ENCODE measurements at regions not wholly inside any gene's neighbourhood (a gene's known extent, or its start where the extent isn't known, plus 50 kb on each side); places are given as distances from the start of the nearest gene placed in this dataset.
"Not testable (repeated sequence)": the region's sequence is repeated elsewhere in the genome, so short reads cannot be mapped to it uniquely, and the experiment has no call there.

GRCh38 chr10:11684717-11685645 is 57.2 kb upstream of the ECHDC3 start:
- peak overlapping the region; percentile 40 to 66 for H3K4me3 ChIP-seq (ENCODE audit: control insufficient read depth in 1 of 2, extremely low read depth in 1 of 2, low read length in 1 of 2)
- H3K4me1 ChIP-seq (ENCODE audit: control insufficient read depth in 1 of 2, extremely low read depth in 1 of 2, insufficient read depth in 2 of 2, low read length in 2 of 2), result peaks cover 56 to 62% of the 10 kb centered on the region in 2 experiments
- ATAC-seq (replicated peaks in 1 of 4), result peak; percentile 85 to 93 (median 90)
- Mint-ChIP-seq H3K27ac (peak overlapping the region; percentile 99 to 100), H3K36me3 (no peaks in the 10 kb centered on the region), H3K27me3 (no peaks in the 10 kb centered on the region), H3K4me3 (peak overlapping the region; percentile 80 to 89 (median 84)), H3K9me3 (no peaks in the 10 kb centered on the region), H3K4me1 (peaks cover 58 to 70% (median 68%) of the 10 kb centered on the region in 3 donors)
- CTCF ChIA-PET, result interaction anchor here (0.7 to 1.4 kb wide), 3 partner anchors 40 to 820 kb away, joined by 3 to 7 read pairs (median 3); no protein-coding TSS in a partner anchor
- no peaks in the 10 kb centered on the region for H3K9me3 ChIP-seq
- POLR2A ChIA-PET, result interaction anchor here in 1 of 2 donors (0.5 to 1.5 kb wide), 3 partner anchors 26 to 166 kb away, joined by 3 to 4 read pairs (median 4); no protein-coding TSS in a partner anchor
- peaks cover 0 to 3% of the 10 kb centered on the region in 2 experiments for H3K27me3 ChIP-seq (replicated peaks in 1 of 2; ENCODE audit: control insufficient read depth in 2 of 2, extremely low read depth in 1 of 2, insufficient read depth in 2 of 2, low read length in 1 of 2)
- DNase-seq, result peak; percentile 51 to 82 (median 65)
- peak overlapping the region; percentile 91 for H3K27ac ChIP-seq (ENCODE audit: low read length)
- WGBS (ENCODE audit: insufficient coverage), result 2% methylated on average over 17 of the region's 26 CpGs
- H3K36me3 ChIP-seq (ENCODE audit: control insufficient read depth in 2 of 2, extremely low read depth in 1 of 2, insufficient read depth in 1 of 2, low read length in 1 of 2), result no peaks in the 10 kb centered on the region

GRCh38 chr10:11684341-11684716 is 57.9 kb upstream of the ECHDC3 start:
- Mint-ChIP-seq H3K4me3 (peak overlapping the region; percentile 80 to 89 (median 84)), H3K27ac (peak overlapping the region; percentile 99 to 100), H3K4me1 (peaks cover 58 to 70% (median 68%) of the 10 kb centered on the region in 3 donors)
- POLR2A ChIA-PET; H3K9me3 Mint-ChIP-seq; H3K36me3 Mint-ChIP-seq; H3K9me3 ChIP-seq; H3K27me3 ChIP-seq (replicated peaks in 1 of 2; ENCODE audit: control insufficient read depth in 2 of 2, extremely low read depth in 1 of 2, insufficient read depth in 2 of 2, low read length in 1 of 2); H3K27me3 Mint-ChIP-seq; H3K36me3 ChIP-seq (ENCODE audit: control insufficient read depth in 2 of 2, extremely low read depth in 1 of 2, insufficient read depth in 1 of 2, low read length in 1 of 2): not testable (repeated sequence)
- Histone ChIP-seq H3K27ac (ENCODE audit: low read length) (peak overlapping the region; percentile 91), H3K4me3 (ENCODE audit: control insufficient read depth in 1 of 2, extremely low read depth in 1 of 2, low read length in 1 of 2) (peak overlapping the region; percentile 40 to 66), H3K4me1 (ENCODE audit: control insufficient read depth in 1 of 2, extremely low read depth in 1 of 2, insufficient read depth in 2 of 2, low read length in 2 of 2) (peaks cover 56 to 62% of the 10 kb centered on the region in 2 experiments)
- CTCF ChIA-PET, result interaction anchor here in 1 of 2 donors (0.7 kb wide), 1 partner anchor 819 kb away, joined by 7 read pairs; no protein-coding TSS in a partner anchor
- 20% methylated on average over 1 of the region's 4 CpGs for WGBS (ENCODE audit: insufficient coverage)
- ATAC-seq (replicated peaks in 1 of 4) (peak; percentile 25 to 66 (median 34)), DNase-seq (peak in 19 of 35 experiments; percentile 4 to 61 (median 22))

GRCh38 chr10:11683529-11684320 is 58.5 kb upstream of the ECHDC3 start:
- Histone ChIP-seq H3K36me3 (ENCODE audit: control insufficient read depth in 2 of 2, extremely low read depth in 1 of 2, insufficient read depth in 1 of 2, low read length in 1 of 2) (no peaks in the 10 kb centered on the region), H3K27me3 (replicated peaks in 1 of 2; ENCODE audit: control insufficient read depth in 2 of 2, extremely low read depth in 1 of 2, insufficient read depth in 2 of 2, low read length in 1 of 2) (peaks cover 0 to 3% of the 10 kb centered on the region in 2 experiments), H3K4me1 (ENCODE audit: control insufficient read depth in 1 of 2, extremely low read depth in 1 of 2, insufficient read depth in 2 of 2, low read length in 2 of 2) (peaks cover 56 to 62% of the 10 kb centered on the region in 2 experiments), H3K27ac (ENCODE audit: low read length) (peak overlapping the region; percentile 91), H3K4me3 (ENCODE audit: control insufficient read depth in 1 of 2, extremely low read depth in 1 of 2, low read length in 1 of 2) (no peak overlapping the region), H3K9me3 (no peaks in the 10 kb centered on the region)
- H3K9me3 Mint-ChIP-seq, result no peaks in the 10 kb centered on the region
- H3K4me1 Mint-ChIP-seq, result peaks cover 58 to 68% (median 67%) of the 10 kb centered on the region in 3 donors
- H3K27me3 Mint-ChIP-seq, result no peaks in the 10 kb centered on the region
- ATAC-seq (replicated peaks in 1 of 4), result no peak
- H3K4me3 Mint-ChIP-seq, result peak overlapping the region; percentile 80 to 89 (median 84)
- DNase-seq, result no peak
- POLR2A ChIA-PET, result no interaction called here
- CTCF ChIA-PET, result interaction anchor here in 1 of 2 donors (0.7 kb wide), 1 partner anchor 819 kb away, joined by 7 read pairs; no protein-coding TSS in a partner anchor
- WGBS (ENCODE audit: insufficient coverage), result 95% methylated on average over 7 of the region's 14 CpGs
- peak overlapping the region; percentile 99 to 100 for H3K27ac Mint-ChIP-seq
- no peaks in the 10 kb centered on the region for H3K36me3 Mint-ChIP-seq

GRCh38 chr10:11682851-11683250 is 59.3 kb upstream of the ECHDC3 start:
- peak overlapping the region in 1 of 3 donors; percentile 61 for H3K4me3 Mint-ChIP-seq
- POLR2A ChIA-PET, result no interaction called here
- peaks cover 49 to 57% of the 10 kb centered on the region in 2 experiments for H3K4me1 ChIP-seq (ENCODE audit: control insufficient read depth in 1 of 2, extremely low read depth in 1 of 2, insufficient read depth in 2 of 2, low read length in 2 of 2)
- H3K9me3 Mint-ChIP-seq, result no peaks in the 10 kb centered on the region
- H3K27me3 Mint-ChIP-seq, result no peaks in the 10 kb centered on the region
- H3K36me3 ChIP-seq (ENCODE audit: control insufficient read depth in 2 of 2, extremely low read depth in 1 of 2, insufficient read depth in 1 of 2, low read length in 1 of 2), result no peaks in the 10 kb centered on the region
- H3K9me3 ChIP-seq, result no peaks in the 10 kb centered on the region
- ATAC-seq (replicated peaks in 1 of 4), result no peak
- CTCF ChIA-PET, result interaction anchor here in 1 of 2 donors (0.6 kb wide), 1 partner anchor 454 kb away, joined by 5 read pairs; no protein-coding TSS in a partner anchor
- H3K27me3 ChIP-seq (replicated peaks in 1 of 2; ENCODE audit: control insufficient read depth in 2 of 2, extremely low read depth in 1 of 2, insufficient read depth in 2 of 2, low read length in 1 of 2), result peaks cover 0 to 9% of the 10 kb centered on the region in 2 experiments
- H3K4me3 ChIP-seq (ENCODE audit: control insufficient read depth in 1 of 2, extremely low read depth in 1 of 2, low read length in 1 of 2), result no peak overlapping the region
- H3K27ac ChIP-seq (ENCODE audit: low read length), result no peak overlapping the region
- no peak for DNase-seq
- peaks cover 51 to 63% (median 59%) of the 10 kb centered on the region in 3 donors for H3K4me1 Mint-ChIP-seq
- H3K27ac Mint-ChIP-seq, result no peak overlapping the region
- 96% methylated on average over 6 of the region's 14 CpGs for WGBS (ENCODE audit: insufficient coverage)
- no peaks in the 10 kb centered on the region for H3K36me3 Mint-ChIP-seq

GRCh38 chr10:11682267-11682683 is 59.9 kb upstream of the ECHDC3 start:
- Histone ChIP-seq H3K27me3 (replicated peaks in 1 of 2; ENCODE audit: control insufficient read depth in 2 of 2, extremely low read depth in 1 of 2, insufficient read depth in 2 of 2, low read length in 1 of 2) (peaks cover 0 to 10% of the 10 kb centered on the region in 2 experiments), H3K4me3 (ENCODE audit: control insufficient read depth in 1 of 2, extremely low read depth in 1 of 2, low read length in 1 of 2) (no peak overlapping the region), H3K9me3 (no peaks in the 10 kb centered on the region), H3K4me1 (ENCODE audit: control insufficient read depth in 1 of 2, extremely low read depth in 1 of 2, insufficient read depth in 2 of 2, low read length in 2 of 2) (peaks cover 44 to 52% of the 10 kb centered on the region in 2 experiments), H3K36me3 (ENCODE audit: control insufficient read depth in 2 of 2, extremely low read depth in 1 of 2, insufficient read depth in 1 of 2, low read length in 1 of 2) (no peaks in the 10 kb centered on the region), H3K27ac (ENCODE audit: low read length) (no peak overlapping the region)
- ChIA-PET CTCF (interaction anchor here (0.6 kb wide), 3 partner anchors 59 to 453 kb away, joined by 4 to 11 read pairs (median 5); no protein-coding TSS in a partner anchor), POLR2A (no interaction called here)
- Mint-ChIP-seq H3K27me3 (peaks cover 0 to 3% of the 10 kb centered on the region in 2 donors), H3K27ac (no peak overlapping the region), H3K4me1 (peaks cover 45 to 60% (median 53%) of the 10 kb centered on the region in 3 donors), H3K36me3 (no peaks in the 10 kb centered on the region), H3K4me3 (peak overlapping the region in 1 of 3 donors; percentile 61), H3K9me3 (no peaks in the 10 kb centered on the region)
- 66% methylated on average over 3 of the region's 6 CpGs for WGBS (ENCODE audit: insufficient coverage)
- peak in 1 of 35 experiments; percentile 10 for DNase-seq
- no peak for ATAC-seq (replicated peaks in 1 of 4)

- Histone ChIP-seq H3K27ac (ENCODE audit: low read length) (no peak overlapping the region), H3K4me3 (ENCODE audit: control insufficient read depth in 1 of 2, extremely low read depth in 1 of 2, low read length in 1 of 2) (no peak overlapping the region), H3K36me3 (ENCODE audit: control insufficient read depth in 2 of 2, extremely low read depth in 1 of 2, insufficient read depth in 1 of 2, low read length in 1 of 2) (no peaks in the 10 kb centered on the region), H3K4me1 (ENCODE audit: control insufficient read depth in 1 of 2, extremely low read depth in 1 of 2, insufficient read depth in 2 of 2, low read length in 2 of 2) (peaks cover 30 to 39% of the 10 kb centered on the region in 2 experiments), H3K27me3 (replicated peaks in 1 of 2; ENCODE audit: control insufficient read depth in 2 of 2, extremely low read depth in 1 of 2, insufficient read depth in 2 of 2, low read length in 1 of 2) (peaks cover 0 to 13% of the 10 kb centered on the region in 2 experiments), H3K9me3 (no peaks in the 10 kb centered on the region)
- 96% methylated on average over 3 of the region's 6 CpGs for WGBS (ENCODE audit: insufficient coverage)
- H3K27me3 Mint-ChIP-seq, result peaks cover 0 to 6% of the 10 kb centered on the region in 2 donors
- POLR2A ChIA-PET, result no interaction called here
- CTCF ChIA-PET, result no interaction called here
- no peak overlapping the region for H3K4me3 Mint-ChIP-seq
- DNase-seq (no peak), ATAC-seq (replicated peaks in 1 of 4) (no peak)
- no peak overlapping the region for H3K27ac Mint-ChIP-seq
- H3K4me1 Mint-ChIP-seq, result peaks cover 32 to 50% (median 39%) of the 10 kb centered on the region in 3 donors
- H3K36me3 Mint-ChIP-seq, result no peaks in the 10 kb centered on the region
- no peaks in the 10 kb centered on the region for H3K9me3 Mint-ChIP-seq
Measured at GRCh38 chr10:11680496-11680895, 61.7 kb upstream of the ECHDC3 start.

Data from T-cell (primary cell).